ENCODE measurements at regions not wholly inside any gene's neighbourhood (a gene's known extent, or its start where the extent isn't known, plus 50 kb on each side); places are given as distances from the start of the nearest gene placed in this dataset.

DNA sequence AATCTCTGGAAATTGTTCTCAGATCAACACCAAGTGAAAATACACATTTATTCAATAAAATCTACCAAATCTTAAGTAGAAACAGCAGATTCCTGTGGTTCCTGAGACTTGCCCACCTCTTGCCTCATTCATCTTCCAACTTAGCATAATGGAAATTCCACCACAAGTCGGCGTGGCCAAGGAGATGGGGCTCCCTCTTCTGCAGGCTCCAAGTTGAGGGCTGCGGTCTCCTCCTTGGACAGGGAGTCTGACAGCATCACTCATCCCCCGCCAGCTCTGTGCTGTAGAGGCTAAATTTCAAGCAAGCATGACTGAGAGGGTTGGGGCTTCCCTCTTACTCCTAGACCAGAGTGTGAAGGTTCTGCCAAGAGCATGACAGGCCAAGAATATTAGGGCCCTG, 273.7 kb downstream of the DIRAS2 start:
- TF ChIP-seq POLR2A (IDR thresholded peaks at IDR 0.05) (no peak), POLR2AphosphoS5 (IDR thresholded peaks at IDR 0.05) (no peak)
